ENCODE measurements at regions not wholly inside any gene's neighbourhood (a gene's known extent, or its start where the extent isn't known, plus 50 kb on each side); places are given as distances from the start of the nearest gene placed in this dataset.

DNA sequence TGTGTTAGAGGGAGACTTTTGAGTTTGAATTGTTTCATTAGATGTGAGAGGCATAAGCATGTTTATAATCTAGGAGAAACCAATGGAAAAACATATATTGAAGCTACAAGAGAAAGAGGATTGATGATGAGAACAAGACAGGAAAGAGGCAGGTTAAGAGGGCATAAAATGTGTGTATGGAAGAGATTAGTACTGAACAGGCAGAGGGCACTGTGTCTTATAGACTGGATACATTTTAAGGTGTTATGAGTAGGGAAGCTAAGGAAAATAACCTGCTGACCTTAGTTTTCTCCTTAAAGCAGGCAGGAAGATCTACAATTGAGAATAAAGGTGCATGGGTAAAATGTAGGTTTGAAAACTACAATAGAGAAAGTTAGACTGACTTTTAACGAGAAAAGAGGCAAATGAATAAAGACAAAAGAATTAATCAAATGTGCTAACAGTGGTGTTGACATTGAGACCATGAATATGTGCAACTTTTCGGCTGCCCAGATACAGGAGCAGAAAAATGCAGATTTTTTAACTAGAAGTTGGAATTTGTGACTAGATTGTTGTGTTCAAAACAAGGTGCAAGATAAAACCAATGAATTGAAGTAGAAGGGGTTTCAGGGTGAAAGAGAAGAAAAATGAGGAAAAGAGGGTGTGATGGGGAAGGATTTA is 846.3 kb downstream of the HACE1 start:
- Histone ChIP-seq H3K9ac (replicated peaks; ENCODE audit: extremely low read depth, insufficient read depth, low read length) (no peak overlapping the region), H4K20me1 (replicated peaks; ENCODE audit: control insufficient read depth, extremely low read depth, insufficient read depth, low read length) (no peaks in the 10 kb centered on the region), H3K79me2 (ENCODE audit: control insufficient read depth, insufficient read depth, low read length) (no peaks in the 10 kb centered on the region), H3K9me1 (replicated peaks; ENCODE audit: control insufficient read depth, extremely low read depth, insufficient read depth, low read length) (no peaks in the 10 kb centered on the region), H3K27ac (ENCODE audit: insufficient read depth, low read depth, low read length) (no peak overlapping the region), H3K27me3 (ENCODE audit: control insufficient read depth in 2 of 2, insufficient read depth in 2 of 2, low read length in 2 of 2) (no peaks in the 10 kb centered on the region), H3K4me3 (replicated peaks in 1 of 3; ENCODE audit: insufficient read depth in 1 of 3, low read depth in 1 of 3, low read length in 3 of 3) (no peak overlapping the region), H2AFZ (ENCODE audit: low read depth, low read length) (no peak overlapping the region), H3K36me3 (ENCODE audit: control insufficient read depth in 2 of 2, extremely low read depth in 1 of 2, insufficient read depth in 2 of 2, low read length in 2 of 2) (no peaks in the 10 kb centered on the region), H3K4me2 (ENCODE audit: insufficient read depth, low read length) (no peak overlapping the region), H3K9me3 (replicated peaks; ENCODE audit: control insufficient read depth, insufficient read depth, low read length) (no peaks in the 10 kb centered on the region), H3K4me1 (ENCODE audit: control insufficient read depth, extremely low read depth, insufficient read depth, low read length) (no peaks in the 10 kb centered on the region)
- POLR2A ChIA-PET: no interaction called here
- no peak for FAIRE-seq
- dilution Hi-C loops (cut with MboI; ENCODE audit: extremely low pct_ligation_motif_present, low sequenced_read_pairs) (no loop called here), intact Hi-C loops (cut with micrococcal nuclease) (no loop called here)
- no peak for TF ChIP-seq POLR2A (IDR thresholded peaks at IDR 0.05; ENCODE audit: low read depth, low read length)
- TF ChIP-seq JUN (IDR thresholded peaks at IDR 0.05; ENCODE audit: borderline replicate concordance, insufficient read depth, insufficient read length, low read depth): no peak
- TF ChIP-seq FOS (IDR thresholded peaks at IDR 0.05; ENCODE audit: borderline replicate concordance, insufficient read depth, low read length): no peak
- no peak for TF ChIP-seq MYC (IDR thresholded peaks at IDR 0.05; ENCODE audit: low read depth, low read length)
- TF ChIP-seq, protein P1, sequence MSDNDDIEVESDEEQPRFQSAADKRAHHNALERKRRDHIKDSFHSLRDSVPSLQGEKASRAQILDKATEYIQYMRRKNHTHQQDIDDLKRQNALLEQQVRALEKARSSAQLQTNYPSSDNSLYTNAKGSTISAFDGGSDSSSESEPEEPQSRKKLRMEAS (IDR thresholded peaks at IDR 0.05; ENCODE audit: insufficient read depth, insufficient read length): no peak
- TF ChIP-seq, protein P2, sequence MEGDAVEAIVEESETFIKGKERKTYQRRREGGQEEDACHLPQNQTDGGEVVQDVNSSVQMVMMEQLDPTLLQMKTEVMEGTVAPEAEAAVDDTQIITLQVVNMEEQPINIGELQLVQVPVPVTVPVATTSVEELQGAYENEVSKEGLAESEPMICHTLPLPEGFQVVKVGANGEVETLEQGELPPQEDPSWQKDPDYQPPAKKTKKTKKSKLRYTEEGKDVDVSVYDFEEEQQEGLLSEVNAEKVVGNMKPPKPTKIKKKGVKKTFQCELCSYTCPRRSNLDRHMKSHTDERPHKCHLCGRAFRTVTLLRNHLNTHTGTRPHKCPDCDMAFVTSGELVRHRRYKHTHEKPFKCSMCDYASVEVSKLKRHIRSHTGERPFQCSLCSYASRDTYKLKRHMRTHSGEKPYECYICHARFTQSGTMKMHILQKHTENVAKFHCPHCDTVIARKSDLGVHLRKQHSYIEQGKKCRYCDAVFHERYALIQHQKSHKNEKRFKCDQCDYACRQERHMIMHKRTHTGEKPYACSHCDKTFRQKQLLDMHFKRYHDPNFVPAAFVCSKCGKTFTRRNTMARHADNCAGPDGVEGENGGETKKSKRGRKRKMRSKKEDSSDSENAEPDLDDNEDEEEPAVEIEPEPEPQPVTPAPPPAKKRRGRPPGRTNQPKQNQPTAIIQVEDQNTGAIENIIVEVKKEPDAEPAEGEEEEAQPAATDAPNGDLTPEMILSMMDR (IDR thresholded peaks at IDR 0.05; ENCODE audit: extremely low read depth in 1 of 2, insufficient read depth in 1 of 2, low read depth in 1 of 2, low read length in 2 of 2): no peak
- no peak for TF ChIP-seq EZH2 (IDR thresholded peaks at IDR 0.05; ENCODE audit: borderline replicate concordance, low read depth, low read length, severe bottlenecking)
- TF ChIP-seq POLR2AphosphoS5 (IDR thresholded peaks at IDR 0.05; ENCODE audit: insufficient read depth, low read depth, low read length): no peak
- TF ChIP-seq GATA2 (IDR thresholded peaks at IDR 0.05; ENCODE audit: insufficient read depth, insufficient read length, low read depth, low read length): no peak
- CTCF ChIA-PET: no interaction called here
- BruUV-seq (replicated peaks): no TSS peak
- DNase-seq (ENCODE audit: low read depth, low spot score): no peak

Measured in endothelial cell of umbilical vein (primary cell).